HepG2 (cell line): ENCODE measurements at regions not wholly inside any gene's neighbourhood (a gene's known extent, or its start where the extent isn't known, plus 50 kb on each side); places are given as distances from the start of the nearest gene placed in this dataset.

Experiments used
- ATAC-seq: fragments of 200-7000 bp; cut with Tn5 transposase; 3 replicates; pipeline ENCODE4 v1.9.1; 2020; ENCODE audit warnings: mild to moderate bottlenecking, moderate library complexity
- BruUV-seq: library from RNA; stranded (reverse); fragments of 400-500 nt; replicated peaks from 2 replicates; lab custom pipeline; 2021; lab: Mats Ljungman, UMichigan
- CTCF ChIA-PET: fragments of 300-600 bp; formaldehyde crosslinking; extraction: SDS; loops from one replicate; lab custom pipeline; 2021; ENCODE audit warnings: low total read pairs, inconsistent platforms, low intra/inter-chr PET ratio; lab: Yijun Ruan, JAX
- POLR2A ChIA-PET: fragments of 350-600 bp; sonication (Branson Sonifier 250); formaldehyde crosslinking; loops from one replicate; lab custom pipeline; 2020; ENCODE audit warnings: antibody characterized with exemption, inconsistent platforms; lab: Yijun Ruan, JAX
- DNase-seq: peaks from one replicate; pipeline ENCODE4 v3.0.0-alpha.2; 2015; ENCODE audit warnings: low spot score
- FAIRE-seq: peaks from 3 replicates; lab custom pipeline; 2011; peaks lifted over from hg19 to GRCh38; lab: Jason Lieb, UNC
- H2AFZ ChIP-seq: one replicate; pipeline ENCODE4 v1.6.1; 2011; ENCODE audit warnings: low read length, inconsistent platforms
- H3K27ac ChIP-seq: fragments of 300-600 bp; 3 replicates; pipeline ENCODE4 v1.8.0; 2011; ENCODE audit warnings: mixed run types, mild to moderate bottlenecking, mixed read lengths, low read length, inconsistent platforms; ENCODE audit not compliant: insufficient read depth; ENCODE audit errors: extremely low read length
- H3K27me3 ChIP-seq, 2 experiments: fragments of 200-600 bp in 1 of 2; 2 replicates in 1 of 2; 3 replicates in 1 of 2; pipeline versions ENCODE4 v1.6.0 to v1.8.0; 2011; ENCODE audit warnings: low read length in 2 of 2, mild to moderate bottlenecking in 2 of 2, moderate library complexity in 2 of 2, inconsistent platforms in 1 of 2; ENCODE audit not compliant: insufficient read depth in 2 of 2, control insufficient read depth in 1 of 2
- H3K36me3 ChIP-seq, 2 experiments: fragments of 200-600 bp in 1 of 2; replicated peaks in 1 of 2; 2 replicates in 1 of 2; 3 replicates in 1 of 2; pipeline versions ENCODE4 v1.5.1 to v1.8.0; 2011; ENCODE audit warnings: low read length in 2 of 2, inconsistent platforms in 1 of 2; ENCODE audit not compliant: insufficient read depth in 2 of 2, control insufficient read depth in 1 of 2
- H3K4me1 ChIP-seq: 2 replicates; pipeline ENCODE4 v1.5.1; 2012; ENCODE audit warnings: low read length, inconsistent platforms; ENCODE audit not compliant: insufficient read depth
- H3K4me2 ChIP-seq: 2 replicates; pipeline ENCODE4 v1.6.0; 2011; ENCODE audit warnings: low read depth, low read length, inconsistent platforms
- H3K4me3 ChIP-seq, 3 experiments: fragments of 200-600 bp in 1 of 3; sonication (generic), shearing (Covaris generic) in 1 of 3; replicated peaks in 1 of 3; 2 replicates each; pipeline ENCODE4 v1.5.1; 2011 to 2016; ENCODE audit warnings: low read length in 3 of 3, inconsistent platforms in 2 of 3, low read depth in 2 of 3, mild to moderate bottlenecking in 2 of 3, control low read depth in 1 of 3, mixed read lengths in 1 of 3; ENCODE audit not compliant: insufficient read depth in 1 of 3
- H3K79me2 ChIP-seq: one replicate; pipeline ENCODE4 v1.6.1; 2011; ENCODE audit warnings: low read length, inconsistent platforms; ENCODE audit not compliant: insufficient read depth
- H3K9ac ChIP-seq: 2 replicates; pipeline ENCODE4 v1.6.0; 2011; ENCODE audit warnings: mild to moderate bottlenecking, low read depth, low read length, inconsistent platforms; ENCODE audit not compliant: insufficient read depth
- H3K9me3 ChIP-seq: 2 replicates; pipeline ENCODE4 v1.5.1; 2012; ENCODE audit warnings: mild to moderate bottlenecking, low read length
- H4K20me1 ChIP-seq: 2 replicates; pipeline ENCODE4 v1.6.0; 2011; ENCODE audit warnings: inconsistent platforms, mild to moderate bottlenecking, low read length, moderate library complexity; ENCODE audit not compliant: insufficient read depth
- DMAP1 ChIP-seq: IDR thresholded peaks from 2 replicates; pipeline ENCODE4 v1.6.1; 2016
- FLYWCH1 ChIP-seq: sonication (generic); formaldehyde crosslinking; IDR thresholded peaks from 2 replicates; pipeline ENCODE4 v1.8.1; 2023; ENCODE audit warnings: mild to moderate bottlenecking, missing genetic modification reagents
- KAT8 ChIP-seq: IDR thresholded peaks from 2 replicates; pipeline ENCODE4 v1.6.1; 2016; ENCODE audit warnings: missing genetic modification reagents, missing compliant biosample characterization
- MAFK ChIP-seq, 2 experiments: IDR thresholded peaks in 1 of 2; conservative IDR thresholded peaks in 1 of 2; 2 replicates each; pipeline ENCODE4 v1.6.1; 2011; ENCODE audit warnings: improper control_type of control experiment in 2 of 2, low read length in 2 of 2
- MXD3 ChIP-seq: IDR thresholded peaks from 2 replicates; pipeline ENCODE4 v1.6.1; 2016; ENCODE audit warnings: mild to moderate bottlenecking, missing biosample characterization, missing genetic modification reagents
- NFIB ChIP-seq: sonication (generic); formaldehyde crosslinking; IDR thresholded peaks from 2 replicates; pipeline ENCODE4 v1.9.0; 2021; ENCODE audit warnings: missing genetic modification reagents, mild to moderate bottlenecking, borderline replicate concordance
- PAWR ChIP-seq: sonication (generic); formaldehyde crosslinking; IDR thresholded peaks from 2 replicates; pipeline ENCODE4 v1.4.0; 2020; ENCODE audit warnings: missing genetic modification reagents, mild to moderate bottlenecking, borderline replicate concordance
- TCF7L2 ChIP-seq: IDR thresholded peaks from 2 replicates; pipeline ENCODE4 v1.6.1; 2011; ENCODE audit warnings: mild to moderate bottlenecking, low read depth, low read length, moderate library complexity
- THAP7 ChIP-seq: sonication (generic); formaldehyde crosslinking; IDR thresholded peaks from 2 replicates; pipeline ENCODE4 v1.8.1; 2023; ENCODE audit warnings: mild to moderate bottlenecking, missing genetic modification reagents
- ZGPAT ChIP-seq: IDR thresholded peaks from 2 replicates; pipeline ENCODE4 v1.6.1; 2016; ENCODE audit warnings: mild to moderate bottlenecking
- ZNF451 ChIP-seq: sonication (generic); formaldehyde crosslinking; IDR thresholded peaks from 2 replicates; pipeline ENCODE4 v1.5.0; 2020; ENCODE audit warnings: mild to moderate bottlenecking, missing genetic modification reagents
- ZNF543 ChIP-seq: sonication (generic); formaldehyde crosslinking; IDR thresholded peaks from 2 replicates; pipeline ENCODE4 v1.4.0; 2020; ENCODE audit warnings: mild to moderate bottlenecking, missing genetic modification reagents
- ZNF556 ChIP-seq: sonication (generic); formaldehyde crosslinking; IDR thresholded peaks from 2 replicates; pipeline ENCODE4 v1.4.0; 2020; ENCODE audit warnings: mild to moderate bottlenecking, missing genetic modification reagents, borderline replicate concordance
- ZNF746 ChIP-seq: sonication (generic); formaldehyde crosslinking; IDR thresholded peaks from 2 replicates; pipeline ENCODE4 v1.8.0; 2022; ENCODE audit warnings: mild to moderate bottlenecking, missing genetic modification reagents
- ZNF790 ChIP-seq: sonication (generic); formaldehyde crosslinking; IDR thresholded peaks from 2 replicates; pipeline ENCODE4 v1.8.0; 2022; ENCODE audit warnings: missing genetic modification reagents, mild to moderate bottlenecking, borderline replicate concordance
- WGBS: methylation state at CpG from one replicate; pipeline ENCODE4 v1.1.6; 2017; ENCODE audit warnings: low lambda C conversion rate; 5-methylcytosine and 5-hydroxymethylcytosine counted together
- in situ Hi-C: cut with HindIII; loops from 2 replicates; pipeline ENCODE4 v1.10.0; 2017; ENCODE audit warnings: low pct_unique_long_range_greater_than_20kb; ENCODE audit not compliant: extremely low pct_ligation_motif_present
- intact Hi-C: fragments of 100-400 bp; cut with micrococcal nuclease; formaldehyde crosslinking; loops from one replicate; pipeline ENCODE4 v1.10.0; 2022; ENCODE audit not compliant: unreplicated experiment
- TF ChIP-seq, protein P1 (sequence below), 2 experiments: sonication (generic) in 1 of 2; formaldehyde crosslinking in 1 of 2; IDR thresholded peaks; 2 replicates each; pipeline versions ENCODE4 v1.6.1 to v1.9.0; 2014 to 2022; ENCODE audit warnings: antibody characterized with exemption in 1 of 2, borderline replicate concordance in 1 of 2, inconsistent platforms in 1 of 2, low read depth in 1 of 2, missing genetic modification reagents in 1 of 2

DNA sequence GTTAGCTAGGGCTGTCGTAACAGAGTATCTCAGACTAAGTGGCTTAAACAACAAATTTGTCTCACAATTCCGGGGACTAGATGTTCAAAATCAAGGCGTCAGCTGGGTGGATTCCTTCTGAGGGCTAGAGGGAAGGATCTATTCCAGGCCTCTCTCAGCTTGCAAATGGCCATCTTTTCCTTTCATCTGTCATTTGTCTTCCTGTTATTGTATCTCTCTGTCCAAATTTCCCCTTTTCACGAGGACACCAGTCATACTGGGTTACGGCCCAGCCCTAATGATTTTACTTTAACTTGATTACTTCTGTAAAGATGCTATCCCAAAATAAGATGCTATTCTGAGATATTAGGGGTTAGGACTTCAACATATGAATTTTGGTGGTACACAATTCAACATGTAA, 119.0 kb upstream of the CPSF6 start:
- no peak for FAIRE-seq
- H3K4me3 ChIP-seq, result no peak overlapping the region

More for the DNA sequence above, 119.0 kb upstream of the CPSF6 start:
- no peak for TF ChIP-seq KAT8 (CRISPR knock-in tag)
- TF ChIP-seq ZNF556 (CRISPR knock-in tag), result no peak
- no peak for TF ChIP-seq ZNF543
- no peak for TF ChIP-seq ZNF790 (CRISPR knock-in tag)
- TF ChIP-seq, protein P1, sequence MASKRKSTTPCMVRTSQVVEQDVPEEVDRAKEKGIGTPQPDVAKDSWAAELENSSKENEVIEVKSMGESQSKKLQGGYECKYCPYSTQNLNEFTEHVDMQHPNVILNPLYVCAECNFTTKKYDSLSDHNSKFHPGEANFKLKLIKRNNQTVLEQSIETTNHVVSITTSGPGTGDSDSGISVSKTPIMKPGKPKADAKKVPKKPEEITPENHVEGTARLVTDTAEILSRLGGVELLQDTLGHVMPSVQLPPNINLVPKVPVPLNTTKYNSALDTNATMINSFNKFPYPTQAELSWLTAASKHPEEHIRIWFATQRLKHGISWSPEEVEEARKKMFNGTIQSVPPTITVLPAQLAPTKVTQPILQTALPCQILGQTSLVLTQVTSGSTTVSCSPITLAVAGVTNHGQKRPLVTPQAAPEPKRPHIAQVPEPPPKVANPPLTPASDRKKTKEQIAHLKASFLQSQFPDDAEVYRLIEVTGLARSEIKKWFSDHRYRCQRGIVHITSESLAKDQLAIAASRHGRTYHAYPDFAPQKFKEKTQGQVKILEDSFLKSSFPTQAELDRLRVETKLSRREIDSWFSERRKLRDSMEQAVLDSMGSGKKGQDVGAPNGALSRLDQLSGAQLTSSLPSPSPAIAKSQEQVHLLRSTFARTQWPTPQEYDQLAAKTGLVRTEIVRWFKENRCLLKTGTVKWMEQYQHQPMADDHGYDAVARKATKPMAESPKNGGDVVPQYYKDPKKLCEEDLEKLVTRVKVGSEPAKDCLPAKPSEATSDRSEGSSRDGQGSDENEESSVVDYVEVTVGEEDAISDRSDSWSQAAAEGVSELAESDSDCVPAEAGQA (IDR thresholded peaks at IDR 0.05; ENCODE audit: low read depth), result no peak
- TF ChIP-seq, protein P1 (CRISPR knock-in tag; IDR thresholded peaks at IDR 0.05; ENCODE audit: borderline replicate concordance), result no peak
- no peak for TF ChIP-seq ZNF746 (CRISPR knock-in tag)
- no peak for TF ChIP-seq THAP7
- TF ChIP-seq MXD3 (CRISPR knock-in tag), result no peak
- no peak for TF ChIP-seq ZGPAT (CRISPR knock-in tag)
- TF ChIP-seq ZNF451 (CRISPR knock-in tag), result no peak
- no peak for TF ChIP-seq PAWR (CRISPR knock-in tag)
- no peak for TF ChIP-seq FLYWCH1 (CRISPR knock-in tag)
- TF ChIP-seq NFIB (CRISPR knock-in tag), result no peak
- TF ChIP-seq DMAP1 (CRISPR knock-in tag), result no peak
- no peak for TF ChIP-seq TCF7L2
- TF ChIP-seq MAFK (conservative IDR thresholded peaks at IDR 0.05 in 1 of 2, IDR thresholded peaks at IDR 0.05 in 1 of 2; ENCODE audit: low read length in 2 of 2), result no peak
- intact Hi-C loops, result no loop called here
- no peak for DNase-seq
- H3K4me1 ChIP-seq, result no peaks in the 10 kb centered on the region
- no peaks in the 10 kb centered on the region for H4K20me1 ChIP-seq
- BruUV-seq, result no TSS peak
- no peak overlapping the region for H3K9ac ChIP-seq
- in situ Hi-C loops, result no loop called here
- H3K9me3 ChIP-seq, result no peaks in the 10 kb centered on the region
- ChIA-PET POLR2A (no interaction called here), CTCF (no interaction called here)
- peaks cover 0 to 6% of the 10 kb centered on the region in 2 experiments; a peak in 1 of 5 replicates for H3K27me3 ChIP-seq
- no peak overlapping the region for H2AFZ ChIP-seq
- H3K4me2 ChIP-seq, result no peak overlapping the region
- no peak for ATAC-seq
- no peaks in the 10 kb centered on the region for H3K36me3 ChIP-seq
- no peaks in the 10 kb centered on the region for H3K79me2 ChIP-seq
- no peak overlapping the region for H3K27ac ChIP-seq
- 23% methylated on average over 5 of the region's 5 CpGs for WGBS
